Activated naive CD4-positive, alpha-beta T cell treated with anti-CD3 and anti-CD28 coated beads for 36 hours (primary cell): ENCODE measurements at regions not wholly inside any gene's neighbourhood (a gene's known extent, or its start where the extent isn't known, plus 50 kb on each side); places are given as distances from the start of the nearest gene placed in this dataset.
"Not testable (repeated sequence)": the region's sequence is repeated elsewhere in the genome, so short reads cannot be mapped to it uniquely, and the experiment has no call there.

Source experiments
- CTCF ChIA-PET: fragments of 350-600 bp; sonication (Branson Sonifier 250); formaldehyde crosslinking; loops from one replicate; lab custom pipeline; 2021; ENCODE audit warnings: antibody characterized with exemption; lab: Charles Lee
- DNase-seq: peaks from one replicate; pipeline ENCODE4 v3.0.0-alpha.2; 2020
- H3K27ac Mint-ChIP-seq: one replicate; pipeline ENCODE4 v1.8.0; 2021; ENCODE audit warnings: mild to moderate bottlenecking, mixed read lengths
- H3K27me3 Mint-ChIP-seq: one replicate; pipeline ENCODE4 v1.8.0; 2021; ENCODE audit warnings: low read depth, mixed read lengths
- H3K36me3 Mint-ChIP-seq: one replicate; pipeline ENCODE4 v1.8.0; 2021; ENCODE audit warnings: low read depth, mixed read lengths
- H3K4me1 Mint-ChIP-seq: one replicate; pipeline ENCODE4 v1.8.0; 2021; ENCODE audit warnings: low read depth, mixed read lengths
- H3K4me3 Mint-ChIP-seq: one replicate; pipeline ENCODE4 v1.8.0; 2021; ENCODE audit warnings: mild to moderate bottlenecking, moderate library complexity, mixed read lengths
- H3K9me3 Mint-ChIP-seq: one replicate; pipeline ENCODE4 v1.8.0; 2021; ENCODE audit warnings: mixed read lengths
- intact Hi-C: fragments of 100-400 bp; cut with micrococcal nuclease; formaldehyde crosslinking; loops from one replicate; pipeline ENCODE4 v1.15.1; 2023

- H3K27ac Mint-ChIP-seq, H3K27me3 Mint-ChIP-seq, H3K4me3 Mint-ChIP-seq, H3K4me1 Mint-ChIP-seq, CTCF ChIA-PET, DNase-seq, intact Hi-C loops, H3K36me3 Mint-ChIP-seq, H3K9me3 Mint-ChIP-seq: not testable (repeated sequence)
Observed at GRCh38 chr16:15229661-15230060, 135.6 kb upstream of the RRN3 start.

GRCh38 chr16:15224651-15225050, 130.6 kb upstream of the RRN3 start:
- H3K36me3 Mint-ChIP-seq, H3K27me3 Mint-ChIP-seq, H3K9me3 Mint-ChIP-seq, intact Hi-C loops, DNase-seq, H3K4me3 Mint-ChIP-seq, H3K4me1 Mint-ChIP-seq, CTCF ChIA-PET, H3K27ac Mint-ChIP-seq: not testable (repeated sequence)

GRCh38 chr16:15223398-15223797, 129.3 kb upstream of the RRN3 start:
- H3K27ac Mint-ChIP-seq, intact Hi-C loops, H3K9me3 Mint-ChIP-seq, H3K27me3 Mint-ChIP-seq, CTCF ChIA-PET, H3K4me1 Mint-ChIP-seq, H3K4me3 Mint-ChIP-seq, H3K36me3 Mint-ChIP-seq, DNase-seq: not testable (repeated sequence)

- CTCF ChIA-PET, H3K4me1 Mint-ChIP-seq, intact Hi-C loops, H3K27me3 Mint-ChIP-seq, H3K27ac Mint-ChIP-seq, H3K9me3 Mint-ChIP-seq, H3K4me3 Mint-ChIP-seq, H3K36me3 Mint-ChIP-seq: not testable (repeated sequence)
- DNase-seq: peak; percentile 6
Observed at GRCh38 chr16:15219679-15220615, 125.9 kb upstream of the RRN3 start.

GRCh38 chr16:15218856-15219500, 124.9 kb upstream of the RRN3 start:
- DNase-seq, H3K9me3 Mint-ChIP-seq, H3K27ac Mint-ChIP-seq, intact Hi-C loops, H3K4me3 Mint-ChIP-seq, H3K27me3 Mint-ChIP-seq, H3K36me3 Mint-ChIP-seq, CTCF ChIA-PET, H3K4me1 Mint-ChIP-seq: not testable (repeated sequence)

GRCh38 chr16:15207202-15207981, 113.3 kb upstream of the RRN3 start:
- CTCF ChIA-PET, H3K4me3 Mint-ChIP-seq: not testable (repeated sequence)

GRCh38 chr16:15206439-15206838, 112.4 kb upstream of the RRN3 start:
- H3K4me3 Mint-ChIP-seq, intact Hi-C loops, DNase-seq, H3K27ac Mint-ChIP-seq, H3K27me3 Mint-ChIP-seq, H3K36me3 Mint-ChIP-seq, CTCF ChIA-PET, H3K4me1 Mint-ChIP-seq, H3K9me3 Mint-ChIP-seq: not testable (repeated sequence)

More at GRCh38 chr16:15207202-15207981, 113.3 kb upstream of the RRN3 start:
- DNase-seq, intact Hi-C loops, H3K4me1 Mint-ChIP-seq, H3K9me3 Mint-ChIP-seq, H3K27me3 Mint-ChIP-seq, H3K36me3 Mint-ChIP-seq, H3K27ac Mint-ChIP-seq: not testable (repeated sequence)

GRCh38 chr16:15205939-15206338, 111.9 kb upstream of the RRN3 start:
- DNase-seq, H3K4me3 Mint-ChIP-seq, H3K4me1 Mint-ChIP-seq, intact Hi-C loops, H3K9me3 Mint-ChIP-seq, CTCF ChIA-PET, H3K27ac Mint-ChIP-seq, H3K36me3 Mint-ChIP-seq, H3K27me3 Mint-ChIP-seq: not testable (repeated sequence)

- H3K27me3 Mint-ChIP-seq, DNase-seq, intact Hi-C loops, CTCF ChIA-PET, H3K36me3 Mint-ChIP-seq, H3K4me3 Mint-ChIP-seq, H3K9me3 Mint-ChIP-seq, H3K27ac Mint-ChIP-seq, H3K4me1 Mint-ChIP-seq: not testable (repeated sequence)
Observed at GRCh38 chr16:15204571-15204970, 110.5 kb upstream of the RRN3 start.

GRCh38 chr16:15192813-15193212, 98.7 kb upstream of the RRN3 start:
- H3K9me3 Mint-ChIP-seq, H3K27me3 Mint-ChIP-seq, H3K36me3 Mint-ChIP-seq, H3K4me1 Mint-ChIP-seq, CTCF ChIA-PET, H3K27ac Mint-ChIP-seq, H3K4me3 Mint-ChIP-seq, intact Hi-C loops, DNase-seq: not testable (repeated sequence)

- H3K27me3 Mint-ChIP-seq, H3K4me1 Mint-ChIP-seq, H3K4me3 Mint-ChIP-seq, H3K36me3 Mint-ChIP-seq, H3K9me3 Mint-ChIP-seq, H3K27ac Mint-ChIP-seq, DNase-seq, CTCF ChIA-PET, intact Hi-C loops: not testable (repeated sequence)
Observed at GRCh38 chr16:15192197-15192596, 98.1 kb upstream of the RRN3 start.

- intact Hi-C loops, H3K9me3 Mint-ChIP-seq, H3K4me3 Mint-ChIP-seq, H3K4me1 Mint-ChIP-seq, CTCF ChIA-PET, H3K27ac Mint-ChIP-seq, DNase-seq, H3K36me3 Mint-ChIP-seq, H3K27me3 Mint-ChIP-seq: not testable (repeated sequence)
Observed at GRCh38 chr16:15189478-15189877, 95.4 kb upstream of the RRN3 start.
